Left ventricle myocardium inferior (tissue), 1 donor: ENCODE measurements at regions not wholly inside any gene's neighbourhood (a gene's known extent, or its start where the extent isn't known, plus 50 kb on each side); places are given as distances from the start of the nearest gene placed in this dataset.

Source experiments
- DNase-seq: peaks from one replicate; pipeline ENCODE4 v3.0.0-alpha.2; 2020
- H3K27ac ChIP-seq: fragments of 200-600 bp; replicated peaks from 2 replicates; pipeline ENCODE4 v1.8.0; 2021
- H3K27me3 ChIP-seq: fragments of 200-600 bp; 2 replicates; pipeline ENCODE4 v1.8.0; 2021; ENCODE audit warnings: low read depth
- H3K36me3 ChIP-seq: fragments of 200-600 bp; 2 replicates; pipeline ENCODE4 v1.8.0; 2021
- H3K4me1 ChIP-seq: fragments of 200-600 bp; 2 replicates; pipeline ENCODE4 v1.8.0; 2021
- H3K4me3 ChIP-seq: fragments of 200-600 bp; 2 replicates; pipeline ENCODE4 v1.8.0; 2021; ENCODE audit warnings: mild to moderate bottlenecking, moderate library complexity
- H3K9me3 ChIP-seq: fragments of 200-600 bp; replicated peaks from 2 replicates; pipeline ENCODE4 v1.8.0; 2021
- CTCF ChIP-seq: fragments of 200-600 bp; IDR thresholded peaks from 2 replicates; pipeline ENCODE4 v1.8.0; 2021; ENCODE audit warnings: antibody characterized with exemption, mild to moderate bottlenecking, borderline replicate concordance
- intact Hi-C: fragments of 100-400 bp; cut with micrococcal nuclease; formaldehyde crosslinking; loops from one replicate; pipeline ENCODE4 v1.11.0; 2022
- donor health status: DM: no; HTN: yes; CAD: no; lungs with severe emphysema.

GRCh38 chr16:86924537-86924936 lies 346.2 kb downstream of the FOXL1 start:
- H3K27me3 ChIP-seq, result peaks cover 48% of the 10 kb centered on the region
- DNase-seq, result no peak
- H3K4me1 ChIP-seq, result peaks cover 12% of the 10 kb centered on the region
- intact Hi-C loops, result no loop called here
- H3K4me3 ChIP-seq, result no peak overlapping the region
- TF ChIP-seq CTCF, result no peak
- H3K36me3 ChIP-seq, result no peaks in the 10 kb centered on the region
- no peak overlapping the region for H3K27ac ChIP-seq
- H3K9me3 ChIP-seq, result peaks cover 29% of the 10 kb centered on the region

- Histone ChIP-seq H3K4me3 (no peak overlapping the region), H3K27ac (no peak overlapping the region), H3K27me3 (peaks cover 54% of the 10 kb centered on the region), H3K4me1 (peaks cover 19% of the 10 kb centered on the region), H3K36me3 (no peaks in the 10 kb centered on the region), H3K9me3 (peaks cover 26% of the 10 kb centered on the region)
- no peak for DNase-seq
- intact Hi-C loops, result no loop called here
- TF ChIP-seq CTCF, result no peak
These were observed 346.9 kb downstream of the FOXL1 start for GRCh38 chr16:86925067-86925791.

- intact Hi-C loops, result no loop called here
- no peak overlapping the region for H3K27ac ChIP-seq
- DNase-seq, result no peak
- H3K27me3 ChIP-seq, result peaks cover 58% of the 10 kb centered on the region
- TF ChIP-seq CTCF, result no peak
- no peaks in the 10 kb centered on the region for H3K36me3 ChIP-seq
- peaks cover 14% of the 10 kb centered on the region for H3K9me3 ChIP-seq
- no peak overlapping the region for H3K4me3 ChIP-seq
- H3K4me1 ChIP-seq, result peaks cover 24% of the 10 kb centered on the region
These were observed 348.1 kb downstream of the FOXL1 start for GRCh38 chr16:86926181-86927094.

GRCh38 chr16:86927699-86928098 lies 349.4 kb downstream of the FOXL1 start:
- Histone ChIP-seq H3K9me3 (peaks cover 4% of the 10 kb centered on the region), H3K4me3 (no peak overlapping the region), H3K27ac (no peak overlapping the region), H3K4me1 (peaks cover 32% of the 10 kb centered on the region), H3K27me3 (peaks cover 69% of the 10 kb centered on the region), H3K36me3 (no peaks in the 10 kb centered on the region)
- TF ChIP-seq CTCF, result no peak
- DNase-seq, result no peak
- intact Hi-C loops, result no loop called here

- peak overlapping the region; percentile 25 for H3K4me3 ChIP-seq
- no peak for TF ChIP-seq CTCF
- no peaks in the 10 kb centered on the region for H3K9me3 ChIP-seq
- no peak overlapping the region for H3K27ac ChIP-seq
- peaks cover 32% of the 10 kb centered on the region for H3K4me1 ChIP-seq
- intact Hi-C loops, result no loop called here
- DNase-seq, result no peak
- H3K36me3 ChIP-seq, result no peaks in the 10 kb centered on the region
- H3K27me3 ChIP-seq, result peaks cover 76% of the 10 kb centered on the region
These were observed 350.2 kb downstream of the FOXL1 start for GRCh38 chr16:86928523-86929011.
